ENCODE measurements at regions not wholly inside any gene's neighbourhood (a gene's known extent, or its start where the extent isn't known, plus 50 kb on each side); places are given as distances from the start of the nearest gene placed in this dataset.

DNA sequence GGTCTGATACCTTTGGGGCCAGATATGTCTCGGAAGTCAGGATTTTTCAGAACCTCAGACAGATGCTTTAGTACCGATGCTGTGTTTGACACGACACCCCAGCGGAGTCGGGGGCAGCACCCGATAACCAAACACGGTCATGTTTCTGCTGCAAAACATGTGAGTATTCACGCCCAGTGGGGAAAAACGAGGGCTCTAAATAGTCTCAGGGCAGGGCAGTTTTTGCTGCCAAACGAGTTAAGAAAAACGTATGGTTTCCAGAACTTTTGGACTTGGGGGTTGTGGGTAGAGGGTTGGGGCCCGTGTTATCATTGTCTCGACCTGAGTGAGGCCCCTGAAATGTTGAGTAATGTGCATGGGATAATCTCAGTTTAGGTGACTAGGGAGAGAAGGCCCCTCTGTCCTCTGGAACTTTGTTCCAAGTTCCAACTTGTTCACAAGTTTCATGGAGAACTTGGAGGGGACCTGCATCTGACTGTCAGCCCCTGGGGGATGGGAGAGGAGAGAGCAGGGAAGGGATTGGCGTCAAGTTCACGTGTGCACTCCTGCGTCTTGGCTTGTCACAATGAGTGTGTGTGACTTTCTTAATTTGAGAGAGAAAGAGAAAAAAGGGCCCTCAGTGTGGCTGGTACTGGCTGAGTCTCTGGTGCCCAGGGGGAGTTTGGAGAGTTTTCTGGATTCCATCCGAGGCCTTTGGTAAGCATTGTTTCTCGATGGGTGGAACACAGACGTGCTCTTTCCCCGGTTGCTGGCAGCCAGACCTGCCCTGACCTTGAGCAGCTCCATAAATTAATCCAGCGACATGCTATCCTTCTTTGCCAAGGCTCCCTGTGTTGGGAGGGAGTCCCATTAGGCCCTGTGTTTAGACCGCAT, 83.9 kb upstream of the CIBAR2 start:
- intact Hi-C loops (cut with micrococcal nuclease), result loop anchor here (5.0 kb wide), 1 partner anchor 41 kb away; no protein-coding TSS in a partner anchor
- POLR2A ChIA-PET (ENCODE audit: unreplicated experiment), result no interaction called here
- CTCF ChIA-PET, result no interaction called here

More for the DNA sequence above, 83.9 kb upstream of the CIBAR2 start:
- Histone ChIP-seq H2AK9ac (replicated peaks; ENCODE audit: low read depth, low read length, poor library complexity) (peak overlapping the region; percentile 52), H2BK20ac (ENCODE audit: low read depth, low read length) (peak overlapping the region; percentile 69), H3K27me3 (ENCODE audit: control insufficient read depth, insufficient read depth, low read length) (no peaks in the 10 kb centered on the region), H4K5ac (ENCODE audit: low read depth, low read length) (peak overlapping the region; percentile 54), H3K9me1 (ENCODE audit: insufficient read depth, low read length) (peaks cover 57% of the 10 kb centered on the region), H3K27ac (ENCODE audit: insufficient read depth, low read length) (no peak overlapping the region), H2BK15ac (ENCODE audit: low read depth, low read length) (peak overlapping the region; percentile 79; the same call in 2 of the 3 replicates), H3K18ac (ENCODE audit: low read depth, low read length) (peak overlapping the region; percentile 24), H4K20me1 (ENCODE audit: insufficient read depth, low read length) (peaks cover 12% of the 10 kb centered on the region), H3K9me3 (ENCODE audit: control insufficient read depth, insufficient read depth, low read length) (no peaks in the 10 kb centered on the region), H2BK5ac (ENCODE audit: low read depth, low read length, poor library complexity, severe bottlenecking) (peak overlapping the region; percentile 31), H3K4me3 (ENCODE audit: insufficient read depth, low read depth, low read length) (no peak overlapping the region), H3K4me1 (ENCODE audit: control insufficient read depth, insufficient read depth, low read length) (peaks cover 63% of the 10 kb centered on the region), H2BK120ac (ENCODE audit: low read depth, low read length) (peak overlapping the region; percentile 80; the same call in 1 of the 2 replicates), H3K4me2 (ENCODE audit: low read depth, low read length) (no peak overlapping the region), H2AFZ (replicated peaks; ENCODE audit: low read length, poor library complexity) (no peak overlapping the region), H3K23ac (ENCODE audit: low read depth, low read length) (peak overlapping the region; percentile 79), H2AK5ac (ENCODE audit: low read depth, low read length) (peak overlapping the region; percentile 72; the same call in 1 of the 2 replicates), H4K91ac (ENCODE audit: insufficient read depth, low read depth, low read length) (peak overlapping the region; percentile 84), H3K79me1 (ENCODE audit: low read depth in 1 of 2, low read length in 2 of 2) (peaks cover 56 to 95% of the 10 kb centered on the region in 2 experiments), H3K56ac (ENCODE audit: extremely low read depth, insufficient read depth, low read length) (no peak overlapping the region), H4K8ac (ENCODE audit: low read depth in 2 of 2, low read length in 2 of 2) (peak overlapping the region; percentile 20 to 72; a peak in 1 of 4 replicates), H3K4ac (ENCODE audit: low read depth, low read length) (peak overlapping the region; percentile 87), H3K36me3 (ENCODE audit: control insufficient read depth, insufficient read depth, low read length) (no peaks in the 10 kb centered on the region), H3K9ac (ENCODE audit: low read depth, low read length) (no peak overlapping the region), H3K14ac (replicated peaks; ENCODE audit: low read depth, low read length) (peak overlapping the region; percentile 71)
- dilution Hi-C loops (cut with HindIII; ENCODE audit: low sequenced_read_pairs, unreplicated experiment), result no loop called here
- no peak for TF ChIP-seq MAZ (IDR thresholded peaks at IDR 0.05; ENCODE audit: borderline replicate concordance, low read depth, low read length)
- whole genome bisulfite sequencing, 2 experiments (ENCODE audit: extremely low coverage in 2 of 2, insufficient read length in 1 of 2), result 55% methylated on average over 14 of the region's 22 CpGs; no CpG with 5 or more reads in 1 of the 2 experiments
- in situ Hi-C loops (cut with MboI; ENCODE audit: low sequenced_read_pairs), result no loop called here
- ATAC-seq (ENCODE audit: low read depth), result no peak
- DNase-seq, result no peak
- no TSS peak for BruUV-seq (replicated peaks)

Data from IMR-90 (cell line).